IMR-90 (cell line): ENCODE measurements at regions not wholly inside any gene's neighbourhood (a gene's known extent, or its start where the extent isn't known, plus 50 kb on each side); places are given as distances from the start of the nearest gene placed in this dataset.

Source experiments
- ATAC-seq: fragments of 200-7000 bp; cut with Tn5 transposase; 2 replicates; pipeline ENCODE4 v1.9.1; 2020; ENCODE audit warnings: low read depth, mild to moderate bottlenecking, moderate library complexity
- BruUV-seq: library from RNA; stranded (reverse); fragments of 400-500 nt; replicated peaks from 2 replicates; lab custom pipeline; 2021; lab: Mats Ljungman, UMichigan
- CTCF ChIA-PET: fragments of 300-600 bp; formaldehyde crosslinking; extraction: SDS; loops from one replicate; lab custom pipeline; 2021; ENCODE audit warnings: antibody characterized with exemption; lab: Yijun Ruan, JAX
- POLR2A ChIA-PET: fragments of 300-600 bp; sonication (Branson Sonifier 250); formaldehyde crosslinking; loops from one replicate; lab custom pipeline; 2022; ENCODE audit warnings: antibody characterized with exemption; ENCODE audit not compliant: unreplicated experiment; lab: Charles Lee
- DNase-seq: peaks from one replicate; pipeline ENCODE4 v3.0.0; 2013
- H2AFZ ChIP-seq: replicated peaks from 2 replicates; pipeline ENCODE3; 2013; ENCODE audit warnings: low read length, mild to moderate bottlenecking; ENCODE audit not compliant: poor library complexity
- H2AK5ac ChIP-seq: 2 replicates; pipeline ENCODE4 v1.6.1; 2013; ENCODE audit warnings: low read depth, low read length, inconsistent platforms
- H2AK9ac ChIP-seq: replicated peaks from 2 replicates; pipeline ENCODE3; 2013; ENCODE audit warnings: mild to moderate bottlenecking, low read depth, low read length, moderate library complexity; ENCODE audit not compliant: poor library complexity
- H2BK120ac ChIP-seq: 2 replicates; pipeline ENCODE4 v1.6.1; 2013; ENCODE audit warnings: low read depth, low read length, inconsistent platforms
- H2BK15ac ChIP-seq: 3 replicates; pipeline ENCODE4 v1.6.1; 2013; ENCODE audit warnings: low read depth, low read length, inconsistent platforms
- H2BK20ac ChIP-seq: 2 replicates; pipeline ENCODE4 v1.6.1; 2013; ENCODE audit warnings: low read depth, mild to moderate bottlenecking, inconsistent platforms, low read length, moderate library complexity
- H2BK5ac ChIP-seq: 2 replicates; pipeline ENCODE4 v1.6.1; 2013; ENCODE audit warnings: mild to moderate bottlenecking, low read depth, low read length, inconsistent platforms; ENCODE audit not compliant: poor library complexity, severe bottlenecking
- H3K14ac ChIP-seq: replicated peaks from 2 replicates; pipeline ENCODE4 v1.6.1; 2013; ENCODE audit warnings: low read depth, low read length, inconsistent platforms
- H3K18ac ChIP-seq: 2 replicates; pipeline ENCODE4 v1.6.1; 2013; ENCODE audit warnings: low read depth, low read length, control low read depth
- H3K23ac ChIP-seq: 2 replicates; pipeline ENCODE4 v1.6.1; 2013; ENCODE audit warnings: low read depth, low read length, inconsistent platforms
- H3K27ac ChIP-seq: 2 replicates; pipeline ENCODE4 v1.5.1; 2013; ENCODE audit warnings: mild to moderate bottlenecking, control low read depth, low read length; ENCODE audit not compliant: insufficient read depth
- H3K27me3 ChIP-seq: 2 replicates; pipeline ENCODE4 v1.6.1; 2013; ENCODE audit warnings: low read length; ENCODE audit not compliant: control insufficient read depth, insufficient read depth
- H3K36me3 ChIP-seq: 2 replicates; pipeline ENCODE4 v1.6.1; 2013; ENCODE audit warnings: low read length, mixed read lengths; ENCODE audit not compliant: control insufficient read depth, insufficient read depth
- H3K4ac ChIP-seq: 2 replicates; pipeline ENCODE4 v1.6.1; 2013; ENCODE audit warnings: low read depth, low read length, inconsistent platforms
- H3K4me1 ChIP-seq: 2 replicates; pipeline ENCODE4 v1.6.1; 2013; ENCODE audit warnings: low read length, mixed read lengths; ENCODE audit not compliant: control insufficient read depth, insufficient read depth
- H3K4me2 ChIP-seq: 2 replicates; pipeline ENCODE4 v1.6.1; 2013; ENCODE audit warnings: low read depth, mild to moderate bottlenecking, control low read depth, low read length, moderate library complexity
- H3K4me3 ChIP-seq: 2 replicates; pipeline ENCODE4 v1.5.1; 2013; ENCODE audit warnings: low read depth, mild to moderate bottlenecking, control low read depth, low read length, moderate library complexity; ENCODE audit not compliant: insufficient read depth
- H3K56ac ChIP-seq: 2 replicates; pipeline ENCODE4 v1.6.1; 2013; ENCODE audit warnings: low read length, inconsistent platforms; ENCODE audit not compliant: insufficient read depth; ENCODE audit errors: extremely low read depth
- H3K79me1 ChIP-seq, 2 experiments: 2 replicates each; pipeline ENCODE4 v1.6.1; 2013; ENCODE audit warnings: low read length in 2 of 2, inconsistent platforms in 1 of 2, low read depth in 1 of 2
- H3K9ac ChIP-seq: 2 replicates; pipeline ENCODE4 v1.6.1; 2013; ENCODE audit warnings: low read depth, low read length, control low read depth
- H3K9me1 ChIP-seq: 2 replicates; pipeline ENCODE4 v1.6.1; 2013; ENCODE audit warnings: low read length, inconsistent platforms; ENCODE audit not compliant: insufficient read depth
- H3K9me3 ChIP-seq: 2 replicates; pipeline ENCODE4 v1.6.1; 2013; ENCODE audit warnings: low read length; ENCODE audit not compliant: control insufficient read depth, insufficient read depth
- H4K20me1 ChIP-seq: 2 replicates; pipeline ENCODE4 v1.6.1; 2013; ENCODE audit warnings: low read length, inconsistent platforms; ENCODE audit not compliant: insufficient read depth
- H4K5ac ChIP-seq: 2 replicates; pipeline ENCODE4 v1.6.1; 2013; ENCODE audit warnings: mild to moderate bottlenecking, low read depth, low read length, control low read depth
- H4K8ac ChIP-seq, 2 experiments: 2 replicates each; pipeline ENCODE4 v1.6.1; 2013; ENCODE audit warnings: low read depth in 2 of 2, low read length in 2 of 2, control low read depth in 1 of 2, inconsistent platforms in 1 of 2
- H4K91ac ChIP-seq: 2 replicates; pipeline ENCODE4 v1.6.1; 2013; ENCODE audit warnings: low read depth, low read length, inconsistent platforms; ENCODE audit not compliant: insufficient read depth
- BHLHE40 ChIP-seq: fragments of 150-350 bp; IDR thresholded peaks from 2 replicates; pipeline ENCODE4 v1.6.1; 2016; ENCODE audit warnings: mild to moderate bottlenecking, low read depth, low read length
- CTCF ChIP-seq: conservative IDR thresholded peaks from 2 replicates; pipeline ENCODE4 v1.5.1; 2012; ENCODE audit warnings: mild to moderate bottlenecking, low read depth, low read length, improper control_type of control experiment
- MAZ ChIP-seq: IDR thresholded peaks from 2 replicates; pipeline ENCODE4 v1.6.1; 2012; ENCODE audit warnings: low read depth, mild to moderate bottlenecking, low read length, improper control_type of control experiment, moderate library complexity, borderline replicate concordance
- NFE2L2 ChIP-seq: fragments of 150-350 bp; IDR thresholded peaks from 2 replicates; pipeline ENCODE4 v1.6.1; 2016; ENCODE audit warnings: low read depth, mild to moderate bottlenecking, low read length
- POLR2A ChIP-seq: IDR thresholded peaks from 2 replicates; pipeline ENCODE4 v1.6.1; 2012; ENCODE audit warnings: mild to moderate bottlenecking, low read depth, low read length
- RAD21 ChIP-seq: IDR thresholded peaks from 2 replicates; pipeline ENCODE4 v1.6.1; 2012; ENCODE audit warnings: low read length, improper control_type of control experiment
- RFX5 ChIP-seq: IDR thresholded peaks from 2 replicates; pipeline ENCODE4 v1.8.0; 2012; ENCODE audit warnings: low read depth, mild to moderate bottlenecking, low read length, moderate library complexity
- SMC3 ChIP-seq: fragments of 150-350 bp; IDR thresholded peaks from 2 replicates; pipeline ENCODE4 v1.6.1; 2016; ENCODE audit warnings: low read depth, mild to moderate bottlenecking, antibody characterized with exemption, low read length, moderate library complexity
- USF2 ChIP-seq: fragments of 150-350 bp; IDR thresholded peaks from 2 replicates; pipeline ENCODE4 v1.6.1; 2017; ENCODE audit warnings: mild to moderate bottlenecking, antibody characterized with exemption, low read length, low read depth
- WGBS, 2 experiments: methylation state at CpG; one replicate each; pipeline versions ENCODE4 v1.1.5 to v1.1.7; 2013; ENCODE audit warnings: missing lambda C conversion rate in 2 of 2; ENCODE audit not compliant: insufficient read length in 1 of 2; ENCODE audit errors: extremely low coverage in 2 of 2; 5-methylcytosine and 5-hydroxymethylcytosine counted together
- dilution Hi-C: fragments of 300-500 bp; cut with HindIII; formaldehyde crosslinking; loops from one replicate; pipeline ENCODE4 v1.14.3; 2018; ENCODE audit warnings: low sequenced_read_pairs; ENCODE audit not compliant: unreplicated experiment
- in situ Hi-C: fragments of 300-500 bp; cut with MboI; formaldehyde crosslinking; loops from 3 replicates; pipeline ENCODE4 v1.14.3; 2019; ENCODE audit warnings: low sequenced_read_pairs, inconsistent platforms, mixed read lengths
- intact Hi-C: fragments of 100-400 bp; cut with micrococcal nuclease; formaldehyde crosslinking; loops from 2 replicates; pipeline ENCODE4 v1.10.0; 2022

GRCh38 chr5:112635276-112635675 lies 102.4 kb upstream of the APC start:
- Histone ChIP-seq H3K27me3 (no peaks in the 10 kb centered on the region), H3K4ac (no peak overlapping the region), H2AFZ (no peak overlapping the region), H2BK20ac (no peak overlapping the region), H3K4me2 (no peak overlapping the region), H3K14ac (no peak overlapping the region), H4K20me1 (no peaks in the 10 kb centered on the region), H3K79me1 (no peaks in the 10 kb centered on the region), H4K5ac (no peak overlapping the region), H3K9me3 (no peaks in the 10 kb centered on the region), H2BK5ac (no peak overlapping the region), H3K56ac (no peak overlapping the region), H3K36me3 (no peaks in the 10 kb centered on the region), H3K27ac (no peak overlapping the region), H2BK120ac (no peak overlapping the region), H4K8ac (no peak overlapping the region), H3K23ac (no peak overlapping the region), H3K9me1 (no peaks in the 10 kb centered on the region), H2AK9ac (no peak overlapping the region), H2BK15ac (no peak overlapping the region), H2AK5ac (no peak overlapping the region), H3K4me1 (no peaks in the 10 kb centered on the region), H3K9ac (no peak overlapping the region), H3K4me3 (no peak overlapping the region), H4K91ac (no peak overlapping the region), H3K18ac (no peak overlapping the region)
- dilution Hi-C loops = no loop called here
- BruUV-seq = no TSS peak
- WGBS, 2 experiments = no CpG with 5 or more reads among the region's 3 CpGs
- DNase-seq (no peak), ATAC-seq (no peak)
- ChIA-PET POLR2A (no interaction called here), CTCF (no interaction called here)
- in situ Hi-C loops = no loop called here
- TF ChIP-seq USF2 (no peak), RFX5 (no peak), CTCF (no peak), MAZ (no peak), POLR2A (no peak), RAD21 (no peak), NFE2L2 (no peak), SMC3 (no peak), BHLHE40 (no peak)
- intact Hi-C loops = no loop called here
